IMR-90 (cell line): ENCODE measurements at regions not wholly inside any gene's neighbourhood (a gene's known extent, or its start where the extent isn't known, plus 50 kb on each side); places are given as distances from the start of the nearest gene placed in this dataset.

Experiments used
- ATAC-seq: fragments of 200-7000 bp; cut with Tn5 transposase; 2 replicates; pipeline ENCODE4 v1.9.1; 2020; ENCODE audit warnings: low read depth, mild to moderate bottlenecking, moderate library complexity
- BruUV-seq: library from RNA; stranded (reverse); fragments of 400-500 nt; replicated peaks from 2 replicates; lab custom pipeline; 2021; lab: Mats Ljungman, UMichigan
- CTCF ChIA-PET: fragments of 300-600 bp; formaldehyde crosslinking; extraction: SDS; loops from one replicate; lab custom pipeline; 2021; ENCODE audit warnings: antibody characterized with exemption; lab: Yijun Ruan, JAX
- POLR2A ChIA-PET: fragments of 300-600 bp; sonication (Branson Sonifier 250); formaldehyde crosslinking; loops from one replicate; lab custom pipeline; 2022; ENCODE audit warnings: antibody characterized with exemption; ENCODE audit not compliant: unreplicated experiment; lab: Charles Lee
- DNase-seq: peaks from one replicate; pipeline ENCODE4 v3.0.0; 2013
- H2AFZ ChIP-seq: replicated peaks from 2 replicates; pipeline ENCODE3; 2013; ENCODE audit warnings: low read length, mild to moderate bottlenecking; ENCODE audit not compliant: poor library complexity
- H2AK5ac ChIP-seq: 2 replicates; pipeline ENCODE4 v1.6.1; 2013; ENCODE audit warnings: low read depth, low read length, inconsistent platforms
- H2AK9ac ChIP-seq: replicated peaks from 2 replicates; pipeline ENCODE3; 2013; ENCODE audit warnings: mild to moderate bottlenecking, low read depth, low read length, moderate library complexity; ENCODE audit not compliant: poor library complexity
- H2BK120ac ChIP-seq: 2 replicates; pipeline ENCODE4 v1.6.1; 2013; ENCODE audit warnings: low read depth, low read length, inconsistent platforms
- H2BK15ac ChIP-seq: 3 replicates; pipeline ENCODE4 v1.6.1; 2013; ENCODE audit warnings: low read depth, low read length, inconsistent platforms
- H2BK20ac ChIP-seq: 2 replicates; pipeline ENCODE4 v1.6.1; 2013; ENCODE audit warnings: low read depth, mild to moderate bottlenecking, inconsistent platforms, low read length, moderate library complexity
- H2BK5ac ChIP-seq: 2 replicates; pipeline ENCODE4 v1.6.1; 2013; ENCODE audit warnings: mild to moderate bottlenecking, low read depth, low read length, inconsistent platforms; ENCODE audit not compliant: poor library complexity, severe bottlenecking
- H3K14ac ChIP-seq: replicated peaks from 2 replicates; pipeline ENCODE4 v1.6.1; 2013; ENCODE audit warnings: low read depth, low read length, inconsistent platforms
- H3K18ac ChIP-seq: 2 replicates; pipeline ENCODE4 v1.6.1; 2013; ENCODE audit warnings: low read depth, low read length, control low read depth
- H3K23ac ChIP-seq: 2 replicates; pipeline ENCODE4 v1.6.1; 2013; ENCODE audit warnings: low read depth, low read length, inconsistent platforms
- H3K27ac ChIP-seq: 2 replicates; pipeline ENCODE4 v1.5.1; 2013; ENCODE audit warnings: mild to moderate bottlenecking, control low read depth, low read length; ENCODE audit not compliant: insufficient read depth
- H3K27me3 ChIP-seq: 2 replicates; pipeline ENCODE4 v1.6.1; 2013; ENCODE audit warnings: low read length; ENCODE audit not compliant: control insufficient read depth, insufficient read depth
- H3K36me3 ChIP-seq: 2 replicates; pipeline ENCODE4 v1.6.1; 2013; ENCODE audit warnings: low read length, mixed read lengths; ENCODE audit not compliant: control insufficient read depth, insufficient read depth
- H3K4ac ChIP-seq: 2 replicates; pipeline ENCODE4 v1.6.1; 2013; ENCODE audit warnings: low read depth, low read length, inconsistent platforms
- H3K4me1 ChIP-seq: 2 replicates; pipeline ENCODE4 v1.6.1; 2013; ENCODE audit warnings: low read length, mixed read lengths; ENCODE audit not compliant: control insufficient read depth, insufficient read depth
- H3K4me2 ChIP-seq: 2 replicates; pipeline ENCODE4 v1.6.1; 2013; ENCODE audit warnings: low read depth, mild to moderate bottlenecking, control low read depth, low read length, moderate library complexity
- H3K4me3 ChIP-seq: 2 replicates; pipeline ENCODE4 v1.5.1; 2013; ENCODE audit warnings: low read depth, mild to moderate bottlenecking, control low read depth, low read length, moderate library complexity; ENCODE audit not compliant: insufficient read depth
- H3K56ac ChIP-seq: 2 replicates; pipeline ENCODE4 v1.6.1; 2013; ENCODE audit warnings: low read length, inconsistent platforms; ENCODE audit not compliant: insufficient read depth; ENCODE audit errors: extremely low read depth
- H3K79me1 ChIP-seq, 2 experiments: 2 replicates each; pipeline ENCODE4 v1.6.1; 2013; ENCODE audit warnings: low read length in 2 of 2, inconsistent platforms in 1 of 2, low read depth in 1 of 2
- H3K9ac ChIP-seq: 2 replicates; pipeline ENCODE4 v1.6.1; 2013; ENCODE audit warnings: low read depth, low read length, control low read depth
- H3K9me1 ChIP-seq: 2 replicates; pipeline ENCODE4 v1.6.1; 2013; ENCODE audit warnings: low read length, inconsistent platforms; ENCODE audit not compliant: insufficient read depth
- H3K9me3 ChIP-seq: 2 replicates; pipeline ENCODE4 v1.6.1; 2013; ENCODE audit warnings: low read length; ENCODE audit not compliant: control insufficient read depth, insufficient read depth
- H4K20me1 ChIP-seq: 2 replicates; pipeline ENCODE4 v1.6.1; 2013; ENCODE audit warnings: low read length, inconsistent platforms; ENCODE audit not compliant: insufficient read depth
- H4K5ac ChIP-seq: 2 replicates; pipeline ENCODE4 v1.6.1; 2013; ENCODE audit warnings: mild to moderate bottlenecking, low read depth, low read length, control low read depth
- H4K8ac ChIP-seq, 2 experiments: 2 replicates each; pipeline ENCODE4 v1.6.1; 2013; ENCODE audit warnings: low read depth in 2 of 2, low read length in 2 of 2, control low read depth in 1 of 2, inconsistent platforms in 1 of 2
- H4K91ac ChIP-seq: 2 replicates; pipeline ENCODE4 v1.6.1; 2013; ENCODE audit warnings: low read depth, low read length, inconsistent platforms; ENCODE audit not compliant: insufficient read depth
- BHLHE40 ChIP-seq: fragments of 150-350 bp; IDR thresholded peaks from 2 replicates; pipeline ENCODE4 v1.6.1; 2016; ENCODE audit warnings: mild to moderate bottlenecking, low read depth, low read length
- CEBPB ChIP-seq: IDR thresholded peaks from 2 replicates; pipeline ENCODE4 v1.6.1; 2012; ENCODE audit warnings: low read depth, low read length, improper control_type of control experiment
- CHD1 ChIP-seq: IDR thresholded peaks from 2 replicates; pipeline ENCODE4 v1.6.1; 2012; ENCODE audit warnings: low read depth, low read length, improper control_type of control experiment
- FOS ChIP-seq: fragments of 150-350 bp; IDR thresholded peaks from 2 replicates; pipeline ENCODE4 v1.6.1; 2016; ENCODE audit warnings: low read depth, low read length
- MAFK ChIP-seq: IDR thresholded peaks from 2 replicates; pipeline ENCODE4 v1.6.1; 2012; ENCODE audit warnings: low read depth, low read length, improper control_type of control experiment
- MAZ ChIP-seq: IDR thresholded peaks from 2 replicates; pipeline ENCODE4 v1.6.1; 2012; ENCODE audit warnings: low read depth, mild to moderate bottlenecking, low read length, improper control_type of control experiment, moderate library complexity, borderline replicate concordance
- MXI1 ChIP-seq: IDR thresholded peaks from 2 replicates; pipeline ENCODE4 v1.6.1; 2012; ENCODE audit warnings: low read depth, mild to moderate bottlenecking, low read length, moderate library complexity, borderline replicate concordance
- POLR2A ChIP-seq: IDR thresholded peaks from 2 replicates; pipeline ENCODE4 v1.6.1; 2012; ENCODE audit warnings: mild to moderate bottlenecking, low read depth, low read length
- RAD21 ChIP-seq: IDR thresholded peaks from 2 replicates; pipeline ENCODE4 v1.6.1; 2012; ENCODE audit warnings: low read length, improper control_type of control experiment
- RCOR1 ChIP-seq: IDR thresholded peaks from 2 replicates; pipeline ENCODE4 v1.6.1; 2012; ENCODE audit warnings: mild to moderate bottlenecking, low read length, improper control_type of control experiment; ENCODE audit not compliant: insufficient replicate concordance
- RFX5 ChIP-seq: IDR thresholded peaks from 2 replicates; pipeline ENCODE4 v1.8.0; 2012; ENCODE audit warnings: low read depth, mild to moderate bottlenecking, low read length, moderate library complexity
- SMC3 ChIP-seq: fragments of 150-350 bp; IDR thresholded peaks from 2 replicates; pipeline ENCODE4 v1.6.1; 2016; ENCODE audit warnings: low read depth, mild to moderate bottlenecking, antibody characterized with exemption, low read length, moderate library complexity
- WGBS, 2 experiments: methylation state at CpG; one replicate each; pipeline versions ENCODE4 v1.1.5 to v1.1.7; 2013; ENCODE audit warnings: missing lambda C conversion rate in 2 of 2; ENCODE audit not compliant: insufficient read length in 1 of 2; ENCODE audit errors: extremely low coverage in 2 of 2; 5-methylcytosine and 5-hydroxymethylcytosine counted together
- dilution Hi-C: fragments of 300-500 bp; cut with HindIII; formaldehyde crosslinking; loops from one replicate; pipeline ENCODE4 v1.14.3; 2018; ENCODE audit warnings: low sequenced_read_pairs; ENCODE audit not compliant: unreplicated experiment
- in situ Hi-C: fragments of 300-500 bp; cut with MboI; formaldehyde crosslinking; loops from 3 replicates; pipeline ENCODE4 v1.14.3; 2019; ENCODE audit warnings: low sequenced_read_pairs, inconsistent platforms, mixed read lengths
- intact Hi-C: fragments of 100-400 bp; cut with micrococcal nuclease; formaldehyde crosslinking; loops from 2 replicates; pipeline ENCODE4 v1.10.0; 2022
- TF ChIP-seq, protein P1 (sequence below): conservative IDR thresholded peaks from 2 replicates; pipeline ENCODE4 v1.5.1; 2012; ENCODE audit warnings: mild to moderate bottlenecking, low read depth, low read length, improper control_type of control experiment
- TF ChIP-seq, protein P2 (sequence below): fragments of 150-350 bp; IDR thresholded peaks from 2 replicates; pipeline ENCODE4 v1.6.1; 2016; ENCODE audit warnings: low read depth, mild to moderate bottlenecking, low read length, moderate library complexity, borderline replicate concordance
- TF ChIP-seq, protein P3 (sequence below): fragments of 150-350 bp; IDR thresholded peaks from 2 replicates; pipeline ENCODE4 v1.6.1; 2017; ENCODE audit warnings: mild to moderate bottlenecking, antibody characterized with exemption, low read length, low read depth

DNA sequence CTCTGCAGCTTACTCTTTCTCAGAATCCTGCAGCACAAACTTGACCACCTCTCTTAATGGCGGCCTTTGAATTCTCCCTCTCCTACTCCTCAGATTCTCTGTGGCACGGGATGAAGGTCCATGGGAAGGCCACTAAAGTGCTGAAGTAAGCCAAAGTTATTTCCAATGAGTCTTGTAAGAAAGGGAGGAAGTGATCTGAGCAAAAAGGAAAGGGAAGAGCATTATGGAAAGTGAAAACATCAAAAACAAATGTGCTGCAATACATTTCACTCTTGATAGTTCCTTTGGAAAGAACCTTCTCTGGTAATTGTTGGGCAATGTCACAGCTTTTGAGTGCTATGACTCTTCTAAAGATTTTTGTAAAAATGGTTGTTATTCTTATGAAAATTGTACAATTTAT, 54.3 kb upstream of the CAMK2D start:
- H3K14ac ChIP-seq: no peak overlapping the region
- no peaks in the 10 kb centered on the region for H3K9me1 ChIP-seq
- no peak for TF ChIP-seq MXI1
- TF ChIP-seq SMC3: no peak
- no peak for TF ChIP-seq MAZ
- no peak for TF ChIP-seq RAD21
- no peak for TF ChIP-seq FOS
- TF ChIP-seq MAFK: no peak
- TF ChIP-seq, protein P1, sequence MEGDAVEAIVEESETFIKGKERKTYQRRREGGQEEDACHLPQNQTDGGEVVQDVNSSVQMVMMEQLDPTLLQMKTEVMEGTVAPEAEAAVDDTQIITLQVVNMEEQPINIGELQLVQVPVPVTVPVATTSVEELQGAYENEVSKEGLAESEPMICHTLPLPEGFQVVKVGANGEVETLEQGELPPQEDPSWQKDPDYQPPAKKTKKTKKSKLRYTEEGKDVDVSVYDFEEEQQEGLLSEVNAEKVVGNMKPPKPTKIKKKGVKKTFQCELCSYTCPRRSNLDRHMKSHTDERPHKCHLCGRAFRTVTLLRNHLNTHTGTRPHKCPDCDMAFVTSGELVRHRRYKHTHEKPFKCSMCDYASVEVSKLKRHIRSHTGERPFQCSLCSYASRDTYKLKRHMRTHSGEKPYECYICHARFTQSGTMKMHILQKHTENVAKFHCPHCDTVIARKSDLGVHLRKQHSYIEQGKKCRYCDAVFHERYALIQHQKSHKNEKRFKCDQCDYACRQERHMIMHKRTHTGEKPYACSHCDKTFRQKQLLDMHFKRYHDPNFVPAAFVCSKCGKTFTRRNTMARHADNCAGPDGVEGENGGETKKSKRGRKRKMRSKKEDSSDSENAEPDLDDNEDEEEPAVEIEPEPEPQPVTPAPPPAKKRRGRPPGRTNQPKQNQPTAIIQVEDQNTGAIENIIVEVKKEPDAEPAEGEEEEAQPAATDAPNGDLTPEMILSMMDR: no peak
- TF ChIP-seq BHLHE40: no peak
- TF ChIP-seq CHD1: no peak
- TF ChIP-seq POLR2A: no peak
- TF ChIP-seq CEBPB: no peak
- TF ChIP-seq, protein P2, sequence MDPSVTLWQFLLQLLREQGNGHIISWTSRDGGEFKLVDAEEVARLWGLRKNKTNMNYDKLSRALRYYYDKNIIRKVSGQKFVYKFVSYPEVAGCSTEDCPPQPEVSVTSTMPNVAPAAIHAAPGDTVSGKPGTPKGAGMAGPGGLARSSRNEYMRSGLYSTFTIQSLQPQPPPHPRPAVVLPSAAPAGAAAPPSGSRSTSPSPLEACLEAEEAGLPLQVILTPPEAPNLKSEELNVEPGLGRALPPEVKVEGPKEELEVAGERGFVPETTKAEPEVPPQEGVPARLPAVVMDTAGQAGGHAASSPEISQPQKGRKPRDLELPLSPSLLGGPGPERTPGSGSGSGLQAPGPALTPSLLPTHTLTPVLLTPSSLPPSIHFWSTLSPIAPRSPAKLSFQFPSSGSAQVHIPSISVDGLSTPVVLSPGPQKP: no peak
- TF ChIP-seq RCOR1: no peak
- no peak for TF ChIP-seq RFX5
- TF ChIP-seq, protein P3, sequence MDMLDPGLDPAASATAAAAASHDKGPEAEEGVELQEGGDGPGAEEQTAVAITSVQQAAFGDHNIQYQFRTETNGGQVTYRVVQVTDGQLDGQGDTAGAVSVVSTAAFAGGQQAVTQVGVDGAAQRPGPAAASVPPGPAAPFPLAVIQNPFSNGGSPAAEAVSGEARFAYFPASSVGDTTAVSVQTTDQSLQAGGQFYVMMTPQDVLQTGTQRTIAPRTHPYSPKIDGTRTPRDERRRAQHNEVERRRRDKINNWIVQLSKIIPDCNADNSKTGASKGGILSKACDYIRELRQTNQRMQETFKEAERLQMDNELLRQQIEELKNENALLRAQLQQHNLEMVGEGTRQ: no peak
- H2AFZ ChIP-seq: no peak overlapping the region
- no peaks in the 10 kb centered on the region for H3K9me3 ChIP-seq
- no peak overlapping the region for H3K23ac ChIP-seq
- in situ Hi-C loops (no loop called here), dilution Hi-C loops (no loop called here), intact Hi-C loops (no loop called here)
- no peak overlapping the region for H2BK15ac ChIP-seq
- no peak overlapping the region for H4K91ac ChIP-seq
- no peak overlapping the region for H3K4me3 ChIP-seq
- no peak for ATAC-seq
- H2BK5ac ChIP-seq: no peak overlapping the region
- no TSS peak for BruUV-seq
- no peak overlapping the region for H3K18ac ChIP-seq
- no peak overlapping the region for H2BK120ac ChIP-seq
- H3K27me3 ChIP-seq: no peaks in the 10 kb centered on the region
- WGBS, 2 experiments: no CpG with 5 or more reads among the region's 2 CpGs
- H3K4ac ChIP-seq: no peak overlapping the region
- no peak overlapping the region for H4K5ac ChIP-seq
- no peak overlapping the region for H4K8ac ChIP-seq
- POLR2A ChIA-PET: no interaction called here
- DNase-seq: no peak
- no peak overlapping the region for H3K4me2 ChIP-seq
- H2AK9ac ChIP-seq: no peak overlapping the region
- no peaks in the 10 kb centered on the region for H4K20me1 ChIP-seq
- H3K79me1 ChIP-seq: no peaks in the 10 kb centered on the region
- H2AK5ac ChIP-seq: no peak overlapping the region
- H3K56ac ChIP-seq: no peak overlapping the region
- H3K36me3 ChIP-seq: no peaks in the 10 kb centered on the region
- CTCF ChIA-PET: no interaction called here
- no peak overlapping the region for H3K9ac ChIP-seq
- no peak overlapping the region for H3K27ac ChIP-seq
- peaks cover 6% of the 10 kb centered on the region; the same call in 1 of the 2 replicates for H3K4me1 ChIP-seq
- no peak overlapping the region for H2BK20ac ChIP-seq
